Peyer's patch (tissue), 4 donors: ENCODE measurements at regions not wholly inside any gene's neighbourhood (a gene's known extent, or its start where the extent isn't known, plus 50 kb on each side); places are given as distances from the start of the nearest gene placed in this dataset.
"Not testable (repeated sequence)": the region's sequence is repeated elsewhere in the genome, so short reads cannot be mapped to it uniquely, and the experiment has no call there.

ENCODE experiments used
- DNase-seq, 3 donors: peaks; one replicate each; pipeline ENCODE4 v3.0.0-alpha.2; 2017 to 2019
- H3K27ac ChIP-seq, 4 donors: fragments of 200-600 bp; sonication (generic); one replicate each; pipeline ENCODE4 v1.5.1; 2016 to 2019
- H3K27me3 ChIP-seq, 2 donors: fragments of 200-600 bp; sonication (generic); one replicate each; pipeline ENCODE4 v1.5.1; 2019
- H3K36me3 ChIP-seq, 3 donors: fragments of 200-600 bp; sonication (generic); one replicate each; pipeline ENCODE4 v1.5.1; 2016 to 2019
- H3K4me1 ChIP-seq, 4 donors: fragments of 200-600 bp; sonication (generic); one replicate each; pipeline ENCODE4 v1.5.1; 2016 to 2019
- H3K4me3 ChIP-seq, 4 donors: fragments of 200-600 bp; sonication (generic); 1 replicate in 3 of 4; 2 replicates in 1 of 4; pipeline ENCODE4 v1.5.1; 2016 to 2019; ENCODE audit warnings: mild to moderate bottlenecking in 1 of 4
- H3K9me3 ChIP-seq, 4 donors: fragments of 200-600 bp; sonication (generic); one replicate each; pipeline ENCODE4 v1.5.1; 2016 to 2019; ENCODE audit warnings: mild to moderate bottlenecking in 1 of 4
- POLR2A ChIP-seq, 2 donors: fragments of 450-650 bp; IDR thresholded peaks; one replicate each; pipeline ENCODE4 v1.5.1; 2017; ENCODE audit warnings: antibody characterized with exemption in 2 of 2, mild to moderate bottlenecking in 2 of 2, moderate library complexity in 2 of 2
- small RNA-seq, 2 donors: library from RNA; depleted of rRNA; stranded (forward); fragments of <200 nt; gene quantifications; one replicate each; pipeline ENCODE3, GENCODE V24; 2016
- TF ChIP-seq, protein P1 (sequence below), 6 experiments: fragments of 450-650 bp in 4 of 6; fragments of 200-600 bp in 2 of 6; sonication (generic) in 1 of 6; IDR thresholded peaks; one replicate each; pipeline ENCODE4 v1.5.1; 2017 to 2019; ENCODE audit warnings: antibody characterized with exemption in 6 of 6, mild to moderate bottlenecking in 3 of 6, moderate library complexity in 1 of 6

DNA sequence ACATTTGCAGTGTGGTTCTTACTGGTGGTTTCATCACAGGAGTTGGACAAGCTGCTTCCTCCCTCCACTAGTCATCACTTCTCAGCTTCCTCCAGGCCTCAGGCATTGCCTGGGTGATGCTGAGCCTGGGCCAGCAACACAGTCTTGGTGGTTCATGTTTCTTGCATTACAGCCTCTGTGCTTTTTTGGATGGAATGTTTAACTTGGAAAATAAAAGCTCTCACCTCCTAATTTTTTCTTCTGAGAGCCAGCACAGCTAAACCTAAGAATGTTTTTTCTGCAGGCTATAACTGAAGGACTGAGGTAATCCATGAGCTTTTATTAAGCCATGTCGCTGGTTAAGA, 66.1 kb upstream of the RHOU start:
- H3K4me1 ChIP-seq, result no peaks in the 10 kb centered on the region
- H3K36me3 ChIP-seq, result no peaks in the 10 kb centered on the region
- DNase-seq, result no peak
- H3K27ac ChIP-seq, result no peak overlapping the region
- no peak overlapping the region for H3K4me3 ChIP-seq
- no peaks in the 10 kb centered on the region for H3K27me3 ChIP-seq
- H3K9me3 ChIP-seq, result no peaks in the 10 kb centered on the region
- TF ChIP-seq POLR2A (IDR thresholded peaks at IDR 0.05), result no peak
- TF ChIP-seq, protein P1, sequence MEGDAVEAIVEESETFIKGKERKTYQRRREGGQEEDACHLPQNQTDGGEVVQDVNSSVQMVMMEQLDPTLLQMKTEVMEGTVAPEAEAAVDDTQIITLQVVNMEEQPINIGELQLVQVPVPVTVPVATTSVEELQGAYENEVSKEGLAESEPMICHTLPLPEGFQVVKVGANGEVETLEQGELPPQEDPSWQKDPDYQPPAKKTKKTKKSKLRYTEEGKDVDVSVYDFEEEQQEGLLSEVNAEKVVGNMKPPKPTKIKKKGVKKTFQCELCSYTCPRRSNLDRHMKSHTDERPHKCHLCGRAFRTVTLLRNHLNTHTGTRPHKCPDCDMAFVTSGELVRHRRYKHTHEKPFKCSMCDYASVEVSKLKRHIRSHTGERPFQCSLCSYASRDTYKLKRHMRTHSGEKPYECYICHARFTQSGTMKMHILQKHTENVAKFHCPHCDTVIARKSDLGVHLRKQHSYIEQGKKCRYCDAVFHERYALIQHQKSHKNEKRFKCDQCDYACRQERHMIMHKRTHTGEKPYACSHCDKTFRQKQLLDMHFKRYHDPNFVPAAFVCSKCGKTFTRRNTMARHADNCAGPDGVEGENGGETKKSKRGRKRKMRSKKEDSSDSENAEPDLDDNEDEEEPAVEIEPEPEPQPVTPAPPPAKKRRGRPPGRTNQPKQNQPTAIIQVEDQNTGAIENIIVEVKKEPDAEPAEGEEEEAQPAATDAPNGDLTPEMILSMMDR (IDR thresholded peaks at IDR 0.05), result no peak

DNA sequence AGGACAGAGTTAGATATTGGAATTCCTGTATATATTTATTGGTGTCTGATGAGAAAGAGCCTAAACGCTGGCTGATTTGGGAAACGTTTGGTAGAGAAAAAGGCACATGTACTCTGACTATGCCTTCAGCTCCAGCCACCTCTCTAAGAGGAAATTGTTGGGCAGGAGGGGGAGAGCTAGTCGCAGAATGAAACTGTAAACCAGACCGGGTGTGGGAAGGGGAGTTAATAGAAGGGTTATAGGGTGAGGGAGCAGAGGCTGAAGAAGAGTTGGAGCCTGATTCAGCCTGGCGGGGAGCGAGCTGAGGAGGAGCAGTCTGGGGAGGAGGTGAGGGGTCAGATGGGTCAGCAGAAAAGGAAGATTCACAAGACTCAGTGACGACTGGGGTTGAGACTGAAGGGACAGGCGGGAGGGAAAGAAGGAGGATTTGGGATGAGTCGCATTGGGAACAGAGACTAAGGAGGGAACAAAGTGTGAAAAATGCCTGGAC, 54.2 kb upstream of the RHOU start:
- not testable (repeated sequence) for H3K4me1 ChIP-seq, H3K9me3 ChIP-seq, H3K27ac ChIP-seq, H3K36me3 ChIP-seq, DNase-seq, H3K27me3 ChIP-seq, H3K4me3 ChIP-seq

DNA sequence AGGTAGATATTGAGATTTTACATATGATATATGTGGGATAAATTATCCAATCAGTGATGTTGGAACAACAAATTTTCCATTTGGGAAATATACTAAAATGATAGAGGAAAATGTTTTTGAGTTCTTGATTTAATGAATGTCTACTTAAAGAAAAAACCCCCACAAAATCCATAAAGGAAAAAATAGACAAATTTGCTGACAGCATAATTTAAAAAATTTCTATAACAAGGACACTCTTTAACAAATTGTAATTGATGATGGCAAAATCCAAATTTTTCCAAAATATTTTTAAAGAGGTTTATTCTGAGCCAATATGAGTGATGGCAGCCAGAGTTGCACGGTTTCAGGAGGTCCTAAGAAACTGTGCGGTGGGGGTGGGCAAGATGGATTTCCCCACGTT, 51.9 kb upstream of the RHOU start:
- no peak overlapping the region for H3K4me3 ChIP-seq
- no peaks in the 10 kb centered on the region for H3K27me3 ChIP-seq
- H3K9me3 ChIP-seq, result no peaks in the 10 kb centered on the region
- TF ChIP-seq, protein P1 (IDR thresholded peaks at IDR 0.05), result no peak
- no peak for TF ChIP-seq POLR2A (IDR thresholded peaks at IDR 0.05)
- no peaks in the 10 kb centered on the region for H3K4me1 ChIP-seq
- no peaks in the 10 kb centered on the region for H3K36me3 ChIP-seq
- DNase-seq, result no peak
- no peak overlapping the region for H3K27ac ChIP-seq

DNA sequence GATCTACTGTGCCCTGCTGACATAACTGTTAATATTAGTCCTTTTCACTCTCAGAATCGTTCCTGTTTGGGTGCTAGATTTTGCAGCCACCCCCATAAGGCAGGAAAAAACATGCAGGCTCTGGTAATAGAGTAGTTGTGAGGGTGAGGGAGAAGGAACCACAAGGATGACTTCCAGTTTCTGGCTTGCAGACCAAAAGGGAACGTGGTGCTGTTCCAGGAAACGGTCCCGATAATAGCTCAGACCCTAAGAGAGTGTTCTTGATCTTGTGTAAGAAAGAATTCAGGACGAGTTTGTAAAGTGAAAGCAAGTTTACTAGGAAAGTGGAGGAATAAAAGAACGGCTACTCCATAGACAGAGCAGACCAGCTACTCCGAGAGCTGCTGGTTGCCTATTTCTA, 50.7 kb upstream of the RHOU start:
- no peak overlapping the region for H3K4me3 ChIP-seq
- no peaks in the 10 kb centered on the region for H3K9me3 ChIP-seq
- H3K27me3 ChIP-seq, result no peaks in the 10 kb centered on the region
- no peaks in the 10 kb centered on the region for H3K4me1 ChIP-seq
- no peak for DNase-seq
- TF ChIP-seq, protein P1 (IDR thresholded peaks at IDR 0.05), result no peak
- TF ChIP-seq POLR2A (IDR thresholded peaks at IDR 0.05), result no peak
- H3K27ac ChIP-seq, result no peak overlapping the region
- no peaks in the 10 kb centered on the region for H3K36me3 ChIP-seq

DNA sequence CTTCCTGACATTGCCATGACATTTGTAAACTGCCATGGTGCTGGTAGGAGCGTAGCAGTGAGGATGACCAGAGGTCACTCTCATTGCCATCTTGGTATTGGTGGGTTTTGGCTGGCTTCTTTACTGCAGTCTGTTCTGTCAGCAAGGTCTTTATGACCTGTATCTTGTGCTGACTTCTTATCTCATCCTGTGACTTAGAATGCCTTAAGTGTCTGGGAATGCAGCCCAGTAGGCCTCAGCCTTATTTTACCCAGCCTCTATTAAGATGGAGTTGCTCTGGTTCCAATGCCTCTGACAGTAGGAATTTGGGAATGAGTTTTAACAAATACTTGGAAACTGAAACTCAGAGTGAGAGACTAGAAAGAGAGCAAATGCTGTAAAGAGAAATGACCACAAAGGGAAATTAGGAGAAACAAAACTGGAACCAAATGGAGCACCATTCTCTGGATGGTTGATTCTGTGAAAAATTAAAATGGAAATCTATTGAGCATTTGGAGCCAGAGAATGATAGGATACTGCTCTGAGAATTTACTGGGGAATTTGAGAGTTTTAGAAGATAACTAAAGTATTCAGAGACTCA, 50.1 kb upstream of the RHOU start:
- TF ChIP-seq, protein P1 (IDR thresholded peaks at IDR 0.05), result no peak
- TF ChIP-seq POLR2A (IDR thresholded peaks at IDR 0.05), result no peak
- Histone ChIP-seq H3K4me1 (no peaks in the 10 kb centered on the region), H3K27ac (no peak overlapping the region), H3K4me3 (no peak overlapping the region), H3K27me3 (no peaks in the 10 kb centered on the region), H3K36me3 (no peaks in the 10 kb centered on the region), H3K9me3 (no peaks in the 10 kb centered on the region)
- no peak for DNase-seq

Small RNA genes in the stretch of these regions (small RNA-seq; reads per million reads assigned to genes)
- gene RF00432, result 0 reads per million in 2 donors
- 0 reads per million in 2 donors for gene RNA5S10
- gene RNA5S11, result 0 reads per million in 2 donors
- 0 reads per million in 2 donors for gene RNA5S12
- 0 reads per million in 2 donors for gene RNA5S13
- gene RNA5S14, result 0 reads per million in 2 donors
- gene RNA5S15, result 0 reads per million in 2 donors
- gene RNA5S16, result 0 reads per million in 2 donors
- 0 reads per million in 2 donors for gene RNA5S17
- 0 reads per million in 2 donors for gene RNA5S2
- 0 reads per million in 2 donors for gene RNA5S3
- gene RNA5S4, result 0 reads per million in 2 donors
- gene RNA5S5, result 0 reads per million in 2 donors
- 0 reads per million in 2 donors for gene RNA5S6
- 0 reads per million in 2 donors for gene RNA5S7
- gene RNA5S8, result 0 reads per million in 2 donors
- 0 reads per million in 2 donors for gene RNA5S9
- 0 reads per million in 2 donors for gene RNA5SP18
